SU-DHL-6 (cell line): ENCODE measurements at regions not wholly inside any gene's neighbourhood (a gene's known extent, or its start where the extent isn't known, plus 50 kb on each side); places are given as distances from the start of the nearest gene placed in this dataset.

Experiments
- EZH2phosphoT487 ChIP-seq: fragments of 200-600 bp; sonication (generic), shearing (Covaris generic); conservative IDR thresholded peaks from 2 replicates; pipeline ENCODE4 v1.6.1; 2018; ENCODE audit warnings: mild to moderate bottlenecking, antibody characterized with exemption, low read length, moderate library complexity, mixed read lengths
- TF ChIP-seq, protein P1 (sequence below): fragments of 200-600 bp; sonication (generic); IDR thresholded peaks from one replicate; pipeline ENCODE4 v1.5.1; 2017; ENCODE audit warnings: antibody characterized with exemption, mild to moderate bottlenecking, low read length, moderate library complexity; ENCODE audit not compliant: insufficient read depth, poor library complexity, severe bottlenecking

GRCh38 chr19:31135841-31136240, 213.4 kb downstream of the TSHZ3 start:
- TF ChIP-seq, protein P1, sequence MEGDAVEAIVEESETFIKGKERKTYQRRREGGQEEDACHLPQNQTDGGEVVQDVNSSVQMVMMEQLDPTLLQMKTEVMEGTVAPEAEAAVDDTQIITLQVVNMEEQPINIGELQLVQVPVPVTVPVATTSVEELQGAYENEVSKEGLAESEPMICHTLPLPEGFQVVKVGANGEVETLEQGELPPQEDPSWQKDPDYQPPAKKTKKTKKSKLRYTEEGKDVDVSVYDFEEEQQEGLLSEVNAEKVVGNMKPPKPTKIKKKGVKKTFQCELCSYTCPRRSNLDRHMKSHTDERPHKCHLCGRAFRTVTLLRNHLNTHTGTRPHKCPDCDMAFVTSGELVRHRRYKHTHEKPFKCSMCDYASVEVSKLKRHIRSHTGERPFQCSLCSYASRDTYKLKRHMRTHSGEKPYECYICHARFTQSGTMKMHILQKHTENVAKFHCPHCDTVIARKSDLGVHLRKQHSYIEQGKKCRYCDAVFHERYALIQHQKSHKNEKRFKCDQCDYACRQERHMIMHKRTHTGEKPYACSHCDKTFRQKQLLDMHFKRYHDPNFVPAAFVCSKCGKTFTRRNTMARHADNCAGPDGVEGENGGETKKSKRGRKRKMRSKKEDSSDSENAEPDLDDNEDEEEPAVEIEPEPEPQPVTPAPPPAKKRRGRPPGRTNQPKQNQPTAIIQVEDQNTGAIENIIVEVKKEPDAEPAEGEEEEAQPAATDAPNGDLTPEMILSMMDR: no peak
- no peak for TF ChIP-seq EZH2phosphoT487
